SU-DHL-6 (cell line): ENCODE measurements at regions not wholly inside any gene's neighbourhood (a gene's known extent, or its start where the extent isn't known, plus 50 kb on each side); places are given as distances from the start of the nearest gene placed in this dataset.
A peak's percentile ranks its signal among the peaks of the same experiment; 100 is the strongest.

ENCODE experiments used
- H2AFZ ChIP-seq: fragments of 200-600 bp; sonication (generic); 2 replicates; pipeline ENCODE4 v1.6.1; 2014; ENCODE audit warnings: low read depth, mild to moderate bottlenecking, moderate library complexity, mixed read lengths, antibody characterized with exemption, low read length; ENCODE audit not compliant: severe bottlenecking
- H3F3A ChIP-seq: fragments of 200-600 bp; shearing (Covaris generic); 2 replicates; pipeline ENCODE4 v1.6.0; 2016; ENCODE audit warnings: antibody characterized with exemption, mild to moderate bottlenecking; ENCODE audit not compliant: insufficient read depth
- H3K27ac ChIP-seq: fragments of 200-600 bp; sonication (generic); 2 replicates; pipeline ENCODE4 v1.5.1; 2016; ENCODE audit warnings: low read depth, mild to moderate bottlenecking, low read length, moderate library complexity, mixed read lengths
- H3K27me3 ChIP-seq: fragments of 200-600 bp; sonication (generic), shearing (Covaris generic); 2 replicates; pipeline ENCODE4 v1.6.0; 2014; ENCODE audit warnings: mild to moderate bottlenecking, low read length
- H3K36me3 ChIP-seq: fragments of 200-600 bp; sonication (generic); 2 replicates; pipeline ENCODE4 v1.6.1; 2014; ENCODE audit warnings: mild to moderate bottlenecking, low read length, mixed read lengths
- H3K4me2 ChIP-seq: fragments of 300-600, 200-600 bp; shearing (Covaris generic), sonication (generic); 2 replicates; pipeline ENCODE4 v1.6.0; 2014; ENCODE audit warnings: low read length, low read depth, mild to moderate bottlenecking; ENCODE audit not compliant: poor library complexity, severe bottlenecking
- H3K4me3 ChIP-seq: fragments of 200-600 bp; sonication (generic); 2 replicates; pipeline ENCODE4 v1.5.1; 2014; ENCODE audit warnings: antibody characterized with exemption, low read length, mild to moderate bottlenecking, mixed read lengths; ENCODE audit not compliant: insufficient read depth, poor library complexity, severe bottlenecking
- H3K79me2 ChIP-seq: fragments of 200-600 bp; sonication (generic); 2 replicates; pipeline ENCODE4 v1.6.1; 2014; ENCODE audit warnings: mild to moderate bottlenecking, low read length, moderate library complexity; ENCODE audit not compliant: insufficient read depth
- H3K9ac ChIP-seq: fragments of 200-600 bp; sonication (generic); 2 replicates; pipeline ENCODE4 v1.7.0; 2014; ENCODE audit warnings: mild to moderate bottlenecking, low read length
- H3K9me2 ChIP-seq: fragments of 200-600 bp; sonication (generic); replicated peaks from 2 replicates; pipeline ENCODE4 v1.6.1; 2014; ENCODE audit warnings: low read length; ENCODE audit not compliant: insufficient read depth
- H3K9me3 ChIP-seq: fragments of 200-600 bp; sonication (generic); 2 replicates; pipeline ENCODE4 v1.6.1; 2014; ENCODE audit warnings: low read length, mixed read lengths; ENCODE audit not compliant: insufficient read depth
- H4K20me1 ChIP-seq: fragments of 200-600 bp; sonication (generic); 2 replicates; pipeline ENCODE4 v1.6.1; 2014; ENCODE audit warnings: low read depth, mild to moderate bottlenecking, antibody characterized with exemption, low read length, moderate library complexity, mixed read lengths
- CTCF ChIP-seq: fragments of 200-600 bp; sonication (generic); IDR thresholded peaks from one replicate; pipeline ENCODE4 v1.5.1; 2017; ENCODE audit warnings: antibody characterized with exemption, mild to moderate bottlenecking, low read length, moderate library complexity; ENCODE audit not compliant: insufficient read depth, poor library complexity, severe bottlenecking
- EZH2phosphoT487 ChIP-seq: fragments of 200-600 bp; sonication (generic), shearing (Covaris generic); conservative IDR thresholded peaks from 2 replicates; pipeline ENCODE4 v1.6.1; 2018; ENCODE audit warnings: mild to moderate bottlenecking, antibody characterized with exemption, low read length, moderate library complexity, mixed read lengths

DNA sequence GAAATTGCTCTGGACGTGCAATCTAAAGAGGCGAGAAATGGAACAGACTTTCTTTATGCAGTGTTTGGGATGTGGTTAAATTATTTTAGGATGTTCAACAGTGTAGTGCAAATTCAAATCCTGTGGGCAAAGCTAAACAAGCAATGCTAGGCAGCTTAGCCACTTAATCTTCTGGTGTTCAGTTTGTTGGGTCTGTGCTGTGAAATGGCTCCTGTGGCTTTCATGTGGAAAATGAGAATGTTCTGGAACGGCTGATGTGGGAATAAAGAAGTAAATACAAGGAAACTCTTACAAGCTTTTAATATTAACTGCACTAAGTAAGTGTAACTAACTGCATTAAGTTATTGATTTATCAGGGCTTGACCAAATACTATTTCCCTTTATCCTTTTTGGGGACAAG, 766.6 kb downstream of the ADGRL2 start:
- TF ChIP-seq CTCF: no peak
- no peak for TF ChIP-seq EZH2phosphoT487
- Histone ChIP-seq H3K9me2 (no peaks in the 10 kb centered on the region), H3K4me3 (peak overlapping the region; percentile 60), H3K9ac (peak overlapping the region; percentile 69), H3K9me3 (no peaks in the 10 kb centered on the region), H3F3A (peaks cover 59% of the 10 kb centered on the region), H4K20me1 (no peaks in the 10 kb centered on the region), H3K36me3 (no peaks in the 10 kb centered on the region), H3K79me2 (peaks cover 14% of the 10 kb centered on the region), H2AFZ (no peak overlapping the region), H3K27ac (peak overlapping the region; percentile 99), H3K27me3 (no peaks in the 10 kb centered on the region), H3K4me2 (peak overlapping the region; percentile 93)

GRCh38 chr1:82565546-82565945, 764.8 kb downstream of the ADGRL2 start:
- H3K4me2 ChIP-seq: peak overlapping the region; percentile 93
- no peaks in the 10 kb centered on the region for H3K27me3 ChIP-seq
- H3K9ac ChIP-seq: peak overlapping the region; percentile 45
- no peaks in the 10 kb centered on the region for H3K9me3 ChIP-seq
- TF ChIP-seq CTCF (no peak), EZH2phosphoT487 (no peak)
- no peaks in the 10 kb centered on the region for H3K9me2 ChIP-seq
- H4K20me1 ChIP-seq: no peaks in the 10 kb centered on the region
- no peaks in the 10 kb centered on the region for H3K36me3 ChIP-seq
- H3K4me3 ChIP-seq: peak overlapping the region; percentile 18
- H3F3A ChIP-seq: peaks cover 54% of the 10 kb centered on the region
- H2AFZ ChIP-seq: peak overlapping the region; percentile 40
- H3K27ac ChIP-seq: peak overlapping the region; percentile 99
- H3K79me2 ChIP-seq: peaks cover 14% of the 10 kb centered on the region

DNA sequence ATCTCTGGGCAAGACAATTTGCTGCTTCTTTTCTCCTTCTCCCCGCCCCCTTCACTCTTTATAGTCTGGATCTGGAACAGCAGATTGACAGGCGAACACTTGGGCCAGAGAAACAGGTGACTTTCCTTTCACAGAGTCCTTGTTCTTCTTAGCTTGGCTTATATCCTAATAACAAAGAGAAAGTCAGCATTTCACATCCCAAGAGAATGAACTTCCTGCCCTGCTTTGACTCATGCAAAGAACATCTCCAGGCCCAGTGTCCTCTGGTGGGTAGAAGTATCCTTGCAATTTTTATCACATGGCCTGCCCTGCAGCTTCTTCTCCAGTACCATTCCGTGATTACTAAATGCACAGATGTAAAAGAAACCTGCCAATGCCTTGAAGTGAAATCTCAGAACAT, 764.4 kb downstream of the ADGRL2 start:
- H3K27me3 ChIP-seq: no peaks in the 10 kb centered on the region
- no peaks in the 10 kb centered on the region for H4K20me1 ChIP-seq
- H3K4me3 ChIP-seq: peak overlapping the region; percentile 18
- peak overlapping the region; percentile 99 for H3K27ac ChIP-seq
- H2AFZ ChIP-seq: peak overlapping the region; percentile 40
- peak overlapping the region; percentile 45 for H3K9ac ChIP-seq
- peak overlapping the region; percentile 93 for H3K4me2 ChIP-seq
- no peaks in the 10 kb centered on the region for H3K9me2 ChIP-seq
- peaks cover 14% of the 10 kb centered on the region for H3K79me2 ChIP-seq
- no peaks in the 10 kb centered on the region for H3K9me3 ChIP-seq
- no peaks in the 10 kb centered on the region for H3K36me3 ChIP-seq
- TF ChIP-seq EZH2phosphoT487 (no peak), CTCF (no peak)
- peaks cover 52% of the 10 kb centered on the region for H3F3A ChIP-seq

DNA sequence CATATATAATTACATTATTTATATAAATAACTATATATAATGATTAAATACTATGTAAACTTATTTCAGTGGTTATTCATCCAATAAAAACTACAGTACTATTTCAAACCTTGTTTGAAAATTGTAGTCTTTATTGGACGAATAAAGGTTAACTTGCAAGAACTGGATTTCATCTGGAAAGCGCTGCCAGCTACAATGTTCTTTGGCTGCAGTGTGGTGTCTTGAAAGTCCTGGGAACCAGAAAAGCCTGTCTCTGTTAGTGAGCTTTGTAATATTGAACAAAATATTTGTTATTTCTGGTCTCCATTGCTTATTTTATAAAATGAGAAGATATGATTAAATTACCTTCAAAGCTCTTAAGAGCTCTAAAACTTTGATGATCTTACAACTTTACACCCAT, 763.6 kb downstream of the ADGRL2 start:
- no peak overlapping the region for H3K4me3 ChIP-seq
- no peaks in the 10 kb centered on the region for H4K20me1 ChIP-seq
- H3K9me2 ChIP-seq: no peaks in the 10 kb centered on the region
- peaks cover 50% of the 10 kb centered on the region for H3F3A ChIP-seq
- peaks cover 14% of the 10 kb centered on the region for H3K79me2 ChIP-seq
- H2AFZ ChIP-seq: no peak overlapping the region
- no peak for TF ChIP-seq EZH2phosphoT487
- TF ChIP-seq CTCF: no peak
- H3K4me2 ChIP-seq: peak overlapping the region; percentile 93
- no peaks in the 10 kb centered on the region for H3K36me3 ChIP-seq
- H3K9me3 ChIP-seq: no peaks in the 10 kb centered on the region
- H3K27me3 ChIP-seq: no peaks in the 10 kb centered on the region
- peak overlapping the region; percentile 99 for H3K27ac ChIP-seq
- H3K9ac ChIP-seq: peak overlapping the region; percentile 45
